Upper lobe of left lung (tissue), 4 donors: ENCODE measurements at regions not wholly inside any gene's neighbourhood (a gene's known extent, or its start where the extent isn't known, plus 50 kb on each side); places are given as distances from the start of the nearest gene placed in this dataset.

ENCODE experiments used
- CTCF ChIP-seq, 6 experiments: fragments of 450-650 bp in 4 of 6; fragments of 200-600 bp in 2 of 6; sonication (generic) in 2 of 6; IDR thresholded peaks; one replicate each; pipeline ENCODE4 v1.5.1; 2016 to 2019; ENCODE audit warnings: antibody characterized with exemption in 6 of 6
- POLR2A ChIP-seq, 4 donors: fragments of 450-650 bp; IDR thresholded peaks; one replicate each; pipeline ENCODE4 v1.5.1; 2016 to 2017; ENCODE audit warnings: antibody characterized with exemption in 4 of 4, mild to moderate bottlenecking in 2 of 4

GRCh38 chr12:78271546-78271945 lies 440.9 kb downstream of the NAV3 start:
- TF ChIP-seq CTCF (IDR thresholded peaks at IDR 0.05), result no peak
- no peak for TF ChIP-seq POLR2A (IDR thresholded peaks at IDR 0.05)
